Posterior cingulate gyrus (tissue), 11 donors: ENCODE measurements at regions not wholly inside any gene's neighbourhood (a gene's known extent, or its start where the extent isn't known, plus 50 kb on each side); places are given as distances from the start of the nearest gene placed in this dataset.
"Not testable (repeated sequence)": the region's sequence is repeated elsewhere in the genome, so short reads cannot be mapped to it uniquely, and the experiment has no call there.

ENCODE experiments used
- DNase-seq, 10 donors: peaks; one replicate each; pipeline versions ENCODE4 v3.0.0 to v3.0.0-alpha.2; 2020 to 2021; ENCODE audit warnings: mixed read lengths in 3 of 10
- intact Hi-C: fragments of 100-400 bp; cut with DNase I; formaldehyde crosslinking; loops from one replicate; pipeline ENCODE4 v1.15.1; 2023

DNA sequence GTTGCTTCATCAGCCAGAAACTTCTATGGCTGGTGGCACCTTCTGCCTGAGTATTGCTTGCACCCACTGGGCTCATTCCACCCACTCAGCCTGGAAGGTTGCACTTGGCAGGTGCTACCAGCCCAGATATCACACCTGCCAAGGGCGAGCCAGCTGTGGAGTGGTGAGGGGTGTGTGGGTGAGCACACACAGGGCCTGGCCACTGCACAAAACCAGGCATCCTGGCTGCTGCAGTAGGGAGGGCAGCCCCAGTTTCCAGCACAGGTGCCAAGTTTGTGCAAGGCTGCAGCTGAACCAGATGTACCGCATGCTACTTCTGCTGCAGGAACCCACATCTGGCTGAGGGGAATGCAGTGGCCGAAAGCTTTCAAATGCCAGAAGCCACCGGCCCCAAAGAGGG, 1147.8 kb downstream of the FSCB start:
- intact Hi-C loops, result no loop called here
- peak in 3 of 10 donors; percentile 50 to 74 (median 65) for DNase-seq

DNA sequence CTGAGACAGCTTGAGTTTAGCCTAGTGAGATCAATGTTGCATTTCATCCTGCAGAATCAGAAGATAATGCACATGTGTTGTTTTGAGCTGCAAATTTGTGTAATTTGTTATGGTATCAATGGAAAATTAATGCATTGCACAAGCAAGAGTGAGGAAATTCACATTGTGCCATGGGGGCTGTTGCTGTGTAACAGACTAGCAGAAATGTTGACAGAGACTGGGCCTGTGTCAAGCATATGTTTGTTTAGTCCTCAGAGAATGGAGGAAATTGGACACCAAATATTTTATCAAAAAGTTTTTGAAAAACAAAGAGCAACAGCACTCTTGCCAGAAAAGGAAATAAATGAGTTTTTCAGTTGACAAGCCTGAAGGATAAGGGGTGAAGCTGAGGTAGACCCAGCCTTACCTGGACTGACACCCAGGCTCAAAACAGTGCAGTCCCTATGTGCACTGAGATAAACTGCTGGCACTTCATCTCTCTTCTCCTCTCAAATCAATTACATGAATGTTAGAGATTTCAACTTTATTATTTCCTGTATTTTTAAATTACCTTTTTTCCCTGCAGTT, 1150.0 kb downstream of the FSCB start:
- no peak for DNase-seq
- intact Hi-C loops, result no loop called here

GRCh38 chr14:43356382-43356781, 1150.7 kb downstream of the FSCB start:
- intact Hi-C loops, result no loop called here
- DNase-seq, result no peak

DNA sequence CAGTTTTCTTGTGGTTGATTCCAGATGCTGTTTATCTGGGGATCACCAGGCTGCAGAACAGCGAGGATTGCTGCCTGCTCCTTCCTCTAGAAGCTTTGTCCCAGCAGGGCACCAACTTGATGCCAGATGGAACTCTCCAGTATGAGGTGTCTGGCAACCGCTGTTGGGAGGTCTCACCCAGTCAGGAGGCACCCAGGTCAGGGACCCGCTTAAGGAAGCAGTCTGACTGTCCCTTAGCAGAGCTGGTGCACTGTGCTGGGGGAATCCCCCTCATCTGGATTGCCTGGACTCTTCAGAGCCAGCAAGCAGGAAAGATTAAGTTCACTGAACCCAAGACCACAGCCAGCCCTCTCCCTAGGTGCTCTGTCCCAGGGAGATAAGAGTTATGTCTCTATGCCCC, 1165.2 kb downstream of the FSCB start:
- DNase-seq, result peak in 1 of 10 donors; percentile 54
- intact Hi-C loops, result no loop called here

GRCh38 chr14:43338713-43339112, 1168.4 kb downstream of the FSCB start:
- no peak for DNase-seq
- intact Hi-C loops, result no loop called here

GRCh38 chr14:43336351-43336750, 1170.7 kb downstream of the FSCB start:
- no peak for DNase-seq
- intact Hi-C loops, result no loop called here

DNA sequence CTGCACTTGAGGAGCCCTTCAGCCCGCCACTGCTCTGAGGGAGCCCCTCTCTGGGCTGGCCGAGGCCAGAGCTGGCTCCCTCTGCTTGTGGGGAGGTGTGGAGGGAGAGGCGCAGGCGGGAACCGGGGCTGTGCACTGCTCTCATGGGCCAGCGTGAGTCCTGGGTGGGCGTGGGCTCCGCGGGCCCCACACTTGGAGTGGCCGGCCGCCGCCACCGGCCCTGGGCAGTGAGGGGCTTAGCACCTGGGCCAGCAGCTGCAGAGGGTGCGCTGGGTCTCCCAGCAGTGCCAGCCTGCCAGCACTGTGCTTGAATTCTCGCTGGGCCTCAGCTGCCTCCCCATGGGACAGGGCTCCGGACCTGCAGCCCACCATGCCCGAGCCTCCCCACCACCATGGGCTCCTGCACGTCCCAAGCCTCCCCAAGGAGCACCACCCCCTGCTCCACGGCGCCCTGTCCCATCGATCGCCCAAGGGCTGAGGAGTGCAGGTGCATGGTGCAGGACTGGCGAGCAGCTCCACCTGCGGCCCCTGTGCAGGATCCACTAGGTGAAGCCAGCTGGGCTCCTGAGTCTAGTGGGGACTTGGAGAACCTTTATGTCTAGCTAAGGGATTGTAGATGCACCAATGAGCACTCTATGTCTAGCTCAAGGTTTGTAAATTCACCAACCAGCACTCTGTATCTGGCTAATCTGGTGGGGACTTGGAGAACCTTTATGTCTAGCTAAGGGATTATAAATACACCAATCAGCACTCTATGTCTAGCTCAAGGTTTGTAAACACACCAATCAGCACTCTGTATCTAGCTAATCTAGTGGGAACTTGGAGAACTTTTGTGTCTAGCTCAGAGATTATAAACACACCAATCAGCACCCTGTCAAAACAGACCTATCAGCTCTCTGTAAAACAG, 1180.3 kb downstream of the FSCB start:
- peak in 3 of 10 donors; percentile 56 to 68 (median 63) for DNase-seq
- intact Hi-C loops, result not testable (repeated sequence)

DNA sequence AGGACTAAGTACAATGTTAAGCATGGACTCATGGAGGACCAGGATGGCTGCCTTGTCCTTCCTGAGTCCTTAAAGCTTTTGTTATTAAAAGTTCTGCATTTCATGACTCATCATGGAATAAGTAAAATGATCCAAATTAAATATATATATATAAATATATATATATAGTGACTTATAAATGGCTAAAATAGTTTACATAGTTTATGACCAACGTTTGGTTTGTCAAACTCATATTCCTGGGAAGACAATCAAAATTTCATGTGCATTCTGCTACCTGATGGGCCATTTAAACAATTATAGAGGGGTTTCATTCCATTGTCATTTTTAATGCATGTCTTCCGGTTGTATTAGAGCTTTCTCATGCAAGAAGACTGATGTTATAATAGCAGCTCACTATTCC, 1190.7 kb downstream of the FSCB start:
- no peak for DNase-seq
- intact Hi-C loops, result no loop called here

DNA sequence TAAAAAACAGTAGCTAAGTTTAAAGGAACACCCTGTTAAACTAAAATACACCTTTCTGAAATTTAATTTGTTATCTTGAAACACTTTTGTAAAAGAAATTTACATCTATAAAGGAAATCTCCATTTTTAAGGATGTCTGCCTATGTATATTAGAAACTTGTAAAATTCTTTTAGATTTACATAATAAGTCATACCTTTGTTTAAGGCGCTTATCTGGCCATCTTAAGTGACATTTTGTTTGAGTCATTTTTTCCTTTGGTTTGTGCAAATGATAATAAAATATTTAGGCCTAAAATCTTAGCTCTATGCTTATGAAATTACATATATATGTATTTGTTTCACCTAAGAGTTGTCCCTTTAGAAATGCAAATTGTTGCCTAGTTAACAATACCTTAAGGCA, 1193.4 kb downstream of the FSCB start:
- intact Hi-C loops, result no loop called here
- no peak for DNase-seq

DNA sequence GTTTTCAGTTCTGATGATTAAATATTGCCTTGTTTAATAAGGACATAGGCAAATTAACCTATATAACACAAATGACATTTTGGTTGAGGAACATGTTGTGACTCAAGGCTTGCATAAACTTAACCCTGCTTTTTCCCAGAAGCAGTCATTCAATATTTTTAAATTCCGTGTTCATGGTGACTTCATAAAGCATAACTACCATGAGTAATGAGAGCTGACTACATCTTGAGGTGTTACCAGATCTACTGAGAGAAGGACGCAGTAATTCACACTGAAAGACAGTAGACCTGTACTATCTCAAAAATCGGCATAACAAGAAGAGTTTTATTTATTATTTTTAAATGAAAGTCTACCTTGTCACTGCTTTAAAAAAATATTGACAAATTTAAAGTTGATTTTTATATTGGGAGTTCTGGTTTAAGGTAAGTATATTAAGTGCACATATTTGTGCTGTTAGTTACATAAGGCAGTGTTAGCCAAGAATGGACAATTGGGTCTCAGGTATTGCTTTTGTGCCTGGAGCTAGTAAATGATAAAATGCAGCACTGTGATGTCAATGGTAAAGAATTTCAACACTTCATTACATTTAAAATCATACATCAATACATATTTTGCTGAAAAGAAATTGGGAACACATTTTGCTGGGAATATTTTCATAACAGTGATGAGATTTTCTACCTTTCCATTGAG, 1198.5 kb downstream of the FSCB start:
- DNase-seq, result no peak
- intact Hi-C loops, result no loop called here

DNA sequence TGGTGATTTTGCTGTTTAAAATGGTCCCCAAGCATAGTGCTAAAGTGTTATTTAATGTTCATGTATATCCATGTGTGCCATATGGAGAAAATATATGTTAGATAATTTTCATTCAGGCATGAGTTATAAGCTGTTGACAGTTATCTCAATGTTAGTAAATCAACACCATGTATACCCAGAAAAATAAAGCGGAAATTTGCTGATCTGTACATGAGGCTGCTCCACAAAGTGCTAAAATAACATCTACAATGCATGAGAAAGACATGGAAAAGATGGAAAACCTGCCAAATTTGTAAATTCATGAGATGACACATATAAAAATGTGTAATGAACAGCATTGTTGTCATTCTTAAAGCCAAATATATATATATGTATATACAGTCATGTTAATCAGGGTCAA, 1199.2 kb downstream of the FSCB start:
- intact Hi-C loops, result no loop called here
- DNase-seq, result no peak

GRCh38 chr14:43306053-43306452, 1201.0 kb downstream of the FSCB start:
- DNase-seq, result no peak
- intact Hi-C loops, result no loop called here

- no peak for DNase-seq
- intact Hi-C loops, result no loop called here
Measured at GRCh38 chr14:43297794-43298193, 1209.3 kb downstream of the FSCB start.

- intact Hi-C loops, DNase-seq: not testable (repeated sequence)
Measured at GRCh38 chr14:43296061-43296460, 1211.0 kb downstream of the FSCB start.

GRCh38 chr14:43285575-43285974, 1221.5 kb downstream of the FSCB start:
- intact Hi-C loops, result no loop called here
- DNase-seq, result no peak

GRCh38 chr14:43260056-43260455, 1247.0 kb downstream of the FSCB start:
- DNase-seq, result no peak
- intact Hi-C loops, result no loop called here

- intact Hi-C loops, result no loop called here
- DNase-seq, result no peak
Measured at GRCh38 chr14:43258396-43258795, 1248.7 kb downstream of the FSCB start.

- intact Hi-C loops, DNase-seq: not testable (repeated sequence)
Measured at GRCh38 chr14:43256996-43257395, 1250.1 kb downstream of the FSCB start.

DNA sequence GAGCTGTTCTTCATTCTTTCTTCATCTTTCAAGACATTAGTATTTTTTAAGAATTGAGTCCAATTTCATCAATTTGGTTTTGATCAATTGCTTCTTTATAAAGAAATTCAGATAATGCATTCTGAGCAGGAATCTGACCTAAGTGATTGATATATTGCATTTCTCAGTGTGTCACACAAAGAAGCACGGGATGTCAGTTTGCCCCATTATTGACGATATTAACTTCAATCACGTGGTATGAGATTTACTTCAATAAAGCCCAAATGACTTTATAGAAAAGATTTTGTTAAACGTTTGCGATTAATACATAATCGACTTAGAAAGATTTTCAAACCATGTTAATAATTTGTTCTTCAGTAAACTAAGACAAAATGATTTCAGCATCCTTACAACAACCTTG, 1254.2 kb downstream of the FSCB start:
- intact Hi-C loops, result no loop called here
- DNase-seq, result no peak

DNA sequence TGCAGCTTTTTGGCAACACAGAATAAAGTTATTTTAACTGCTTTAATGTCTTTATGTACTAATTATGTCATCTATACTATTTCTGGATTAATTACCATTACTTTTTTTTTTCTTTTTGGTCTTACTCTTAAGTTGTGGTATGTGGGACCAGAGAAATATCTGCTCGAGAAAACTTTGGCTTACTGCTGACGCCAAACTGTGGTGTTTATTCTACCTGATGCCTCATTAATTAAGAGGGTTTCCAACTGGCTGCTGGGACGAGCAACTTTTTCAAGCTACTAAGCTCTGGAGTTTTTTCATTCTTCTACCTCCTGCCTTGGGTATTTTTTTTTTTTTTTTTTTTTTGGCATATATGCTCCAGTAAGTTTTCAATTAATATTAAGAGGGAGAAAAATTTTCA, 1257.5 kb downstream of the FSCB start:
- no peak for DNase-seq
- intact Hi-C loops, result no loop called here

DNA sequence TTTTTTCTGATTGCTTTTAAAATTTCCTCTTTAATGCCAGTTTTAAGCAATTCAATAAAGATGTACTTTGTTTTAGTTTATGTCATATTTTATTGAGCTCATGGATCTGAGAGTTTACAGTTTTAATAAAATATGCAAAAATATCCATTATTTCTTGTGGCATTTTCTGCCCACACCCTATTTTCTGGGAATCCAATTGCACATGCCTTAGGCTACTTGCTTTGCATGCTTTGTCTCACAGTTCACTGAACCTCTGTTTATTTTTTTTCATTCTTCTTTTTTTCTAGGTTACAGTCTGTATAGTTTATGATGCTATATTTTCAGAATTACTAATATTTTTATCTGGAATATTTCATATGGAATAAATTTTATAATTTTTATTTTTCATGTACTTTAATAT, 1258.0 kb downstream of the FSCB start:
- intact Hi-C loops, result no loop called here

GRCh38 chr14:43247877-43248276, 1259.2 kb downstream of the FSCB start:
- intact Hi-C loops, result no loop called here

More for the DNA sequence above, 1258.0 kb downstream of the FSCB start:
- no peak for DNase-seq

More at GRCh38 chr14:43247877-43248276, 1259.2 kb downstream of the FSCB start:
- DNase-seq, result no peak
